ENCODE measurements at regions not wholly inside any gene's neighbourhood (a gene's known extent, or its start where the extent isn't known, plus 50 kb on each side); places are given as distances from the start of the nearest gene placed in this dataset.

GRCh38 chr11:80331694-80332093 lies 890.9 kb upstream of the TENM4 start:
- DNase-seq, result no peak
- H3K9me3 ChIP-seq, result peaks cover 0 to 2% (median 0%) of the 10 kb centered on the region in 4 donors
- no peaks in the 10 kb centered on the region for H3K4me1 ChIP-seq
- no peak overlapping the region for H3K4me3 ChIP-seq
- H3K27me3 ChIP-seq, result no peaks in the 10 kb centered on the region
- intact Hi-C loops (cut with DNase I), result no loop called here
- H3K27ac ChIP-seq, result no peak overlapping the region
- TF ChIP-seq EP300 (IDR thresholded peaks at IDR 0.05) (no peak), POLR2A (IDR thresholded peaks at IDR 0.05) (no peak)
- no peaks in the 10 kb centered on the region for H3K36me3 ChIP-seq

GRCh38 chr11:80330264-80330663 lies 889.4 kb upstream of the TENM4 start:
- Histone ChIP-seq H3K27me3 (no peaks in the 10 kb centered on the region), H3K36me3 (no peaks in the 10 kb centered on the region), H3K27ac (no peak overlapping the region), H3K9me3 (no peaks in the 10 kb centered on the region), H3K4me3 (no peak overlapping the region), H3K4me1 (no peaks in the 10 kb centered on the region)
- TF ChIP-seq POLR2AphosphoS5 (IDR thresholded peaks at IDR 0.05), result no peak
- TF ChIP-seq EP300 (IDR thresholded peaks at IDR 0.05), result no peak
- no peak for DNase-seq
- intact Hi-C loops (cut with DNase I), result no loop called here
- WGBS, 2 donors, result 83 to 85% methylated on average over 3 of the region's 3 CpGs

- H3K36me3 ChIP-seq, result no peaks in the 10 kb centered on the region
- no peak overlapping the region for H3K4me3 ChIP-seq
- TF ChIP-seq CTCF (IDR thresholded peaks at IDR 0.05), result no peak
- TF ChIP-seq POLR2AphosphoS5 (IDR thresholded peaks at IDR 0.05), result no peak
- TF ChIP-seq EP300 (IDR thresholded peaks at IDR 0.05), result no peak
- TF ChIP-seq POLR2A (IDR thresholded peaks at IDR 0.05), result no peak
- no peaks in the 10 kb centered on the region for H3K4me1 ChIP-seq
- no peak for DNase-seq
- intact Hi-C loops (cut with DNase I), result no loop called here
- no peak overlapping the region for H3K27ac ChIP-seq
- WGBS, 2 donors, result 91 to 96% methylated on average over 1 of the region's 1 CpG
- H3K27me3 ChIP-seq, result no peaks in the 10 kb centered on the region
- no peaks in the 10 kb centered on the region for H3K9me3 ChIP-seq
Observed at GRCh38 chr11:80328774-80329173, 887.9 kb upstream of the TENM4 start.

- H3K9me3 ChIP-seq, result no peaks in the 10 kb centered on the region
- intact Hi-C loops (cut with DNase I), result no loop called here
- H3K27me3 ChIP-seq, result no peaks in the 10 kb centered on the region
- 69 to 75% methylated on average over 4 of the region's 4 CpGs for whole genome bisulfite sequencing, 2 donors
- no peak for DNase-seq
- H3K36me3 ChIP-seq, result no peaks in the 10 kb centered on the region
- TF ChIP-seq POLR2A (IDR thresholded peaks at IDR 0.05) (no peak), EP300 (IDR thresholded peaks at IDR 0.05) (no peak), CTCF (IDR thresholded peaks at IDR 0.05) (no peak)
- no peaks in the 10 kb centered on the region for H3K4me1 ChIP-seq
- no peak overlapping the region for H3K4me3 ChIP-seq
- H3K27ac ChIP-seq, result no peak overlapping the region
Observed at GRCh38 chr11:80327956-80328614, 887.3 kb upstream of the TENM4 start.

GRCh38 chr11:80321786-80322185 lies 881.0 kb upstream of the TENM4 start:
- TF ChIP-seq POLR2AphosphoS5 (IDR thresholded peaks at IDR 0.05) (no peak), EP300 (IDR thresholded peaks at IDR 0.05) (no peak), POLR2A (IDR thresholded peaks at IDR 0.05) (no peak), CTCF (IDR thresholded peaks at IDR 0.05) (no peak)
- no peaks in the 10 kb centered on the region for H3K9me3 ChIP-seq
- H3K4me3 ChIP-seq, result no peak overlapping the region
- 79% methylated on average over 2 of the region's 2 CpGs for WGBS, 2 donors
- intact Hi-C loops (cut with DNase I), result no loop called here
- no peak for DNase-seq
- no peaks in the 10 kb centered on the region for H3K36me3 ChIP-seq
- no peaks in the 10 kb centered on the region for H3K27me3 ChIP-seq
- no peaks in the 10 kb centered on the region for H3K4me1 ChIP-seq
- H3K27ac ChIP-seq, result no peak overlapping the region

GRCh38 chr11:80320765-80321164 lies 879.9 kb upstream of the TENM4 start:
- intact Hi-C loops (cut with DNase I), result no loop called here
- no peaks in the 10 kb centered on the region for H3K36me3 ChIP-seq
- H3K27ac ChIP-seq, result no peak overlapping the region
- no peaks in the 10 kb centered on the region for H3K9me3 ChIP-seq
- H3K27me3 ChIP-seq, result no peaks in the 10 kb centered on the region
- H3K4me1 ChIP-seq, result no peaks in the 10 kb centered on the region
- WGBS, 2 donors, result 85 to 92% methylated on average over 4 of the region's 4 CpGs
- TF ChIP-seq POLR2AphosphoS5 (IDR thresholded peaks at IDR 0.05) (no peak), POLR2A (IDR thresholded peaks at IDR 0.05) (no peak), CTCF (IDR thresholded peaks at IDR 0.05) (no peak), EP300 (IDR thresholded peaks at IDR 0.05) (no peak)
- H3K4me3 ChIP-seq, result no peak overlapping the region
- no peak for DNase-seq

Data from sigmoid colon (tissue), 6 donors.